K562 (cell line): ENCODE measurements at regions not wholly inside any gene's neighbourhood (a gene's known extent, or its start where the extent isn't known, plus 50 kb on each side); places are given as distances from the start of the nearest gene placed in this dataset.

Experiments
- ATAC-seq: fragments of 200-7000 bp; cut with Tn5 transposase; 3 replicates; pipeline ENCODE4 v1.9.1; 2020; ENCODE audit warnings: moderate library complexity
- BruUV-seq: library from RNA; stranded (reverse); fragments of 400-500 nt; replicated peaks from 2 replicates; lab custom pipeline; 2021; lab: Mats Ljungman, UMichigan
- CTCF ChIA-PET: fragments of 300-600 bp; formaldehyde crosslinking; extraction: SDS; loops from one replicate; lab custom pipeline; 2021; ENCODE audit warnings: low intra/inter-chr PET ratio; lab: Yijun Ruan, JAX
- POLR2A ChIA-PET: fragments of 300-600, 350-650 bp; sonication (Branson Sonifier 250); formaldehyde crosslinking; extraction: SDS; loops from one replicate; lab custom pipeline; 2021; ENCODE audit warnings: antibody characterized with exemption, inconsistent platforms; lab: Yijun Ruan, JAX
- DNase-seq, 4 experiments: peaks; one replicate each; pipeline versions ENCODE4 v3.0.0 to v3.0.0-alpha.2; 2011 to 2018; ENCODE audit warnings: low spot score in 3 of 4, mixed read lengths in 3 of 4; ENCODE audit errors: extremely low read depth in 1 of 4
- FAIRE-seq: peaks from 2 replicates; lab custom pipeline; 2011; peaks lifted over from hg19 to GRCh38; lab: Jason Lieb, UNC
- H2AFZ ChIP-seq: 2 replicates; pipeline ENCODE4 v1.6.0; 2011; ENCODE audit warnings: low read depth, low read length, control low read depth, inconsistent platforms
- H3K27ac ChIP-seq: fragments of 200-600 bp; 3 replicates; pipeline ENCODE4 v1.8.0; 2011; ENCODE audit warnings: low read depth, mild to moderate bottlenecking, control low read depth, inconsistent platforms, low read length, moderate library complexity, mixed read lengths; ENCODE audit errors: extremely low read depth
- H3K27me3 ChIP-seq, 2 experiments: fragments of 300-600 bp in 1 of 2; 2 replicates in 1 of 2; 3 replicates in 1 of 2; pipeline versions ENCODE4 v1.6.0 to v1.8.0; 2011; ENCODE audit warnings: inconsistent platforms in 2 of 2, low read length in 2 of 2, mild to moderate bottlenecking in 1 of 2, mixed read lengths in 1 of 2, moderate library complexity in 1 of 2; ENCODE audit not compliant: control insufficient read depth in 2 of 2, insufficient read depth in 2 of 2
- H3K36me3 ChIP-seq: fragments of 300-600 bp; 3 replicates; pipeline ENCODE4 v1.8.0; 2011; ENCODE audit warnings: mild to moderate bottlenecking, low read length, inconsistent platforms; ENCODE audit not compliant: control insufficient read depth, insufficient read depth
- H3K4me1 ChIP-seq, 2 experiments: fragments of 200-600 bp in 1 of 2; replicated peaks in 1 of 2; 2 replicates in 1 of 2; 3 replicates in 1 of 2; pipeline versions ENCODE4 v1.5.1 to v1.8.0; 2011; ENCODE audit warnings: inconsistent platforms in 2 of 2, low read length in 2 of 2, mild to moderate bottlenecking in 1 of 2, mixed read lengths in 1 of 2, moderate library complexity in 1 of 2; ENCODE audit not compliant: control insufficient read depth in 2 of 2, insufficient read depth in 2 of 2
- H3K4me2 ChIP-seq: 2 replicates; pipeline ENCODE4 v1.6.1; 2011; ENCODE audit warnings: low read length, control low read depth, inconsistent platforms, mixed read lengths; ENCODE audit not compliant: insufficient read depth
- H3K4me3 ChIP-seq: fragments of 200-600 bp; sonication (generic), shearing (Covaris generic); 2 replicates; pipeline ENCODE4 v1.5.1; 2016; ENCODE audit warnings: control low read depth, inconsistent platforms
- H3K79me2 ChIP-seq: fragments of 200-600 bp; 3 replicates; pipeline ENCODE4 v1.8.0; 2011; ENCODE audit warnings: low read length, inconsistent platforms; ENCODE audit not compliant: control insufficient read depth, insufficient read depth
- H3K9ac ChIP-seq, 2 experiments: 2 replicates each; pipeline versions ENCODE4 v1.6.0 to v1.6.1; 2011; ENCODE audit warnings: low read depth in 2 of 2, low read length in 2 of 2, control low read depth in 1 of 2, inconsistent platforms in 1 of 2, mild to moderate bottlenecking in 1 of 2, mixed read lengths in 1 of 2; ENCODE audit not compliant: insufficient read depth in 1 of 2
- H3K9me1 ChIP-seq: one replicate; pipeline ENCODE4 v1.6.0; 2011; ENCODE audit warnings: inconsistent platforms, mild to moderate bottlenecking, low read length, moderate library complexity; ENCODE audit not compliant: control insufficient read depth, insufficient read depth
- H3K9me3 ChIP-seq: replicated peaks from 2 replicates; pipeline ENCODE4 v1.5.1; 2011; ENCODE audit warnings: low read depth, low read length, inconsistent platforms; ENCODE audit not compliant: control insufficient read depth, insufficient read depth
- H4K20me1 ChIP-seq: replicated peaks from 2 replicates; pipeline ENCODE4 v1.6.1; 2011; ENCODE audit warnings: low read length, inconsistent platforms, mixed read lengths; ENCODE audit not compliant: control insufficient read depth, insufficient read depth
- ARNT ChIP-seq, 2 experiments: fragments of 450-650 bp; IDR thresholded peaks; 2 replicates each; pipeline ENCODE4 v1.6.1; 2016; ENCODE audit warnings: mild to moderate bottlenecking in 1 of 2
- EWSR1 ChIP-seq: fragments of 450-650 bp; IDR thresholded peaks from 2 replicates; pipeline ENCODE4 v1.6.1; 2018; ENCODE audit warnings: borderline replicate concordance, mild to moderate bottlenecking, low read depth, moderate library complexity; ENCODE audit not compliant: partially characterized antibody
- MTA3 ChIP-seq: fragments of 450-650 bp; formaldehyde crosslinking; IDR thresholded peaks from 2 replicates; pipeline ENCODE4 v1.6.1; 2017; ENCODE audit warnings: mild to moderate bottlenecking, borderline replicate concordance
- MXI1 ChIP-seq: IDR thresholded peaks from 2 replicates; pipeline ENCODE4 v1.6.1; 2011; ENCODE audit warnings: low read depth, mild to moderate bottlenecking, improper control_type of control experiment, low read length
- SIN3A ChIP-seq, 2 experiments: fragments of 150-350 bp in 1 of 2; IDR thresholded peaks; 2 replicates each; pipeline ENCODE4 v1.6.1; 2011 to 2016; ENCODE audit warnings: borderline replicate concordance in 2 of 2, low read depth in 2 of 2, low read length in 2 of 2, mild to moderate bottlenecking in 2 of 2, moderate library complexity in 2 of 2; ENCODE audit not compliant: control insufficient read depth in 1 of 2
- WGBS: fragments of 100-300 bp; shearing (Covaris generic); methylation state at CpG from one replicate; pipeline ENCODE4 v1.1.6; 2016; ENCODE audit warnings: low coverage, mixed read lengths; ENCODE audit not compliant: insufficient coverage; ENCODE audit errors: missing lambda C conversion rate; 5-methylcytosine and 5-hydroxymethylcytosine counted together
- in situ Hi-C: fragments of 300-500 bp; cut with MboI; formaldehyde crosslinking; loops from 4 replicates; pipeline ENCODE4 v1.15.0; 2018; ENCODE audit warnings: inconsistent platforms, mixed read lengths
- intact Hi-C: fragments of 100-400 bp; cut with micrococcal nuclease; formaldehyde crosslinking; loops from 2 replicates; pipeline ENCODE4 v1.14.2; 2022
- TF ChIP-seq, protein P1 (sequence below): fragments of 250-450 bp; sonication (Bioruptor Pico); IDR thresholded peaks from 2 replicates; pipeline ENCODE4 v1.5.0; 2021
- TF ChIP-seq, protein P2 (sequence below): fragments of 450-650 bp; IDR thresholded peaks from 2 replicates; pipeline ENCODE4 v1.6.1; 2018; ENCODE audit not compliant: partially characterized antibody

DNA sequence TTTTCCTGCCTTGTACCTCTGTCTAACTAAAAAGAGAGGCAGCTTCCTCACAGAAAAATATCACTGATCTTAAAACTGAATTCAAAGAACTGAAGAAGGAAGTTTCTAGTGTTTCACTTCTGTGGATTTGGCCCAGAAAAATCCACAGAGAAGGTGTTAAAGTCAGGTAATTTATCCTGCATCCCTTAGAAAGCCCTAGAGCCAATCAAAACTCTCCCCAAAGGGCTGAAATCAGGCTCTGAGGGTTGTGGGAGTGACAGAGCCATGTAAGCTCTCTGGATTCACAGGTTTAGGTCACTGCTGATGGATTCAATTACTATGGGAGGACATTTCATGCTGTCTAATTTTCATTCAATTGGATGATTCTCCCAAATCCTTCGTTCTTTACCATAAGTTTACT lies 152.3 kb downstream of the OR2B2 start (continued):
- TF ChIP-seq, protein P1, sequence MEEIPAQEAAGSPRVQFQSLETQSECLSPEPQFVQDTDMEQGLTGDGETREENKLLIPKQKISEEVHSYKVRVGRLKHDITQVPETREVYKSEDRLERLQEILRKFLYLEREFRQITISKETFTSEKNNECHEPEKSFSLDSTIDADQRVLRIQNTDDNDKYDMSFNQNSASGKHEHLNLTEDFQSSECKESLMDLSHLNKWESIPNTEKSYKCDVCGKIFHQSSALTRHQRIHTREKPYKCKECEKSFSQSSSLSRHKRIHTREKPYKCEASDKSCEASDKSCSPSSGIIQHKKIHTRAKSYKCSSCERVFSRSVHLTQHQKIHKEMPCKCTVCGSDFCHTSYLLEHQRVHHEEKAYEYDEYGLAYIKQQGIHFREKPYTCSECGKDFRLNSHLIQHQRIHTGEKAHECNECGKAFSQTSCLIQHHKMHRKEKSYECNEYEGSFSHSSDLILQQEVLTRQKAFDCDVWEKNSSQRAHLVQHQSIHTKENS (CRISPR knock-in tag) = no peak
- no peak for TF ChIP-seq EWSR1
- peak in 1 of 2 experiments; percentile 17; a peak in 1 of 4 replicates for TF ChIP-seq ARNT (IDR thresholded peaks at IDR 0.05)
- no peak for TF ChIP-seq MTA3

DNA sequence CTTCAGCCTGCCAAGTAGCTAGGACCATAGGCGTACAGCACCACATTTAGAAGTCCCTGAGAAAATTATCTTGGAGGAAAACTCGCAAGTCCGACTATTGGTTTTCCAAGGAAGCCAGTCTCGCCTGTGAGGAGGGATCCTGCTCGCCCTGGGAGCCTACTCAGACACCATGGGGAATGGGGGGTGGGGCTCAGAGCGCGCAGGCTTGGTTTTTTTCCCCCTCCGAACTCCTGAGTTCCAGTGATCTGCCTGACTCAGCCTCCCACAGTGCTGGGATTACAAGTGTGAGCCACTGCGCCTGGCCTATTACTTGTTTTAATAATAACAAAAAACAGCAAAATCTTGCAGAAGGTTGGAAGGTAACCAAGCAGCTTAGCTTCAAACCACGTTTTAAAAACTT lies 153.7 kb downstream of the OR2B2 start:
- Histone ChIP-seq H3K9me1 (no peaks in the 10 kb centered on the region), H3K79me2 (no peaks in the 10 kb centered on the region), H3K27me3 (no peaks in the 10 kb centered on the region), H3K36me3 (no peaks in the 10 kb centered on the region), H3K4me2 (peak overlapping the region; percentile 2; the same call in 1 of the 2 replicates), H3K27ac (no peak overlapping the region; the same call in 2 of the 3 replicates), H2AFZ (peak overlapping the region; percentile 68), H3K4me1 (peaks cover 14 to 28% of the 10 kb centered on the region in 2 experiments; a peak in 4 of 5 replicates), H3K4me3 (no peak overlapping the region), H4K20me1 (no peaks in the 10 kb centered on the region), H3K9ac (peak overlapping the region; percentile 16 to 40; a peak in 2 of 4 replicates), H3K9me3 (no peaks in the 10 kb centered on the region)
- intact Hi-C loops = no loop called here
- DNase-seq = peak in 3 of 4 experiments; percentile 12 to 38 (median 14)
- ChIA-PET CTCF (no interaction called here), POLR2A (interaction anchor here (0.6 to 2.3 kb wide), 11 partner anchors 11 to 612 kb away, joined by 3 to 8 read pairs (median 5); a partner anchor contains a TSS)
- BruUV-seq = no TSS peak
- ATAC-seq = 0 out of 3 replicates have a peak, but pooled peaks have one; percentile 4
- no peak for FAIRE-seq
- WGBS = 53% methylated on average over 10 of the region's 10 CpGs
- in situ Hi-C loops = no loop called here
- TF ChIP-seq, protein P2, sequence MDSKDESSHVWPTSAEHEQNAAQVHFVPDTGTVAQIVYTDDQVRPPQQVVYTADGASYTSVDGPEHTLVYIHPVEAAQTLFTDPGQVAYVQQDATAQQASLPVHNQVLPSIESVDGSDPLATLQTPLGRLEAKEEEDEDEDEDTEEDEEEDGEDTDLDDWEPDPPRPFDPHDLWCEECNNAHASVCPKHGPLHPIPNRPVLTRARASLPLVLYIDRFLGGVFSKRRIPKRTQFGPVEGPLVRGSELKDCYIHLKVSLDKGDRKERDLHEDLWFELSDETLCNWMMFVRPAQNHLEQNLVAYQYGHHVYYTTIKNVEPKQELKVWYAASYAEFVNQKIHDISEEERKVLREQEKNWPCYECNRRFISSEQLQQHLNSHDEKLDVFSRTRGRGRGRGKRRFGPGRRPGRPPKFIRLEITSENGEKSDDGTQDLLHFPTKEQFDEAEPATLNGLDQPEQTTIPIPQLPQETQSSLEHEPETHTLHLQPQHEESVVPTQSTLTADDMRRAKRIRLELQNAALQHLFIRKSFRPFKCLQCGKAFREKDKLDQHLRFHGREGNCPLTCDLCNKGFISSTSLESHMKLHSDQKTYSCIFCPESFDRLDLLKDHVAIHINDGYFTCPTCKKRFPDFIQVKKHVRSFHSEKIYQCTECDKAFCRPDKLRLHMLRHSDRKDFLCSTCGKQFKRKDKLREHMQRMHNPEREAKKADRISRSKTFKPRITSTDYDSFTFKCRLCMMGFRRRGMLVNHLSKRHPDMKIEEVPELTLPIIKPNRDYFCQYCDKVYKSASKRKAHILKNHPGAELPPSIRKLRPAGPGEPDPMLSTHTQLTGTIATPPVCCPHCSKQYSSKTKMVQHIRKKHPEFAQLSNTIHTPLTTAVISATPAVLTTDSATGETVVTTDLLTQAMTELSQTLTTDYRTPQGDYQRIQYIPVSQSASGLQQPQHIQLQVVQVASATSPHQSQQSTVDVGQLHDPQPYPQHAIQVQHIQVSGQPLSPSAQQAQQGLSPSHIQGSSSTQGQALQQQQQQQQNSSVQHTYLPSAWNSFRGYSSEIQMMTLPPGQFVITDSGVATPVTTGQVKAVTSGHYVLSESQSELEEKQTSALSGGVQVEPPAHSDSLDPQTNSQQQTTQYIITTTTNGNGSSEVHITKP = peak; percentile 60
- TF ChIP-seq MXI1 (no peak), SIN3A (IDR thresholded peaks at IDR 0.05; ENCODE audit: borderline replicate concordance in 2 of 2, control insufficient read depth in 1 of 2, low read depth in 2 of 2, low read length in 2 of 2) (no peak)
